GM10266 (cell line): ENCODE measurements at regions not wholly inside any gene's neighbourhood (a gene's known extent, or its start where the extent isn't known, plus 50 kb on each side); places are given as distances from the start of the nearest gene placed in this dataset.
"Not testable (repeated sequence)": the region's sequence is repeated elsewhere in the genome, so short reads cannot be mapped to it uniquely, and the experiment has no call there.

Experiments
- DNase-seq: peaks from one replicate; pipeline ENCODE4 v3.0.0; 2012; ENCODE audit errors: extremely low spot score
- CTCF ChIP-seq: IDR thresholded peaks from 2 replicates; pipeline ENCODE4 v1.5.1; 2012; ENCODE audit warnings: mild to moderate bottlenecking, low read depth; ENCODE audit not compliant: control insufficient read depth, insufficient read depth; ENCODE audit errors: missing control alignments

DNA sequence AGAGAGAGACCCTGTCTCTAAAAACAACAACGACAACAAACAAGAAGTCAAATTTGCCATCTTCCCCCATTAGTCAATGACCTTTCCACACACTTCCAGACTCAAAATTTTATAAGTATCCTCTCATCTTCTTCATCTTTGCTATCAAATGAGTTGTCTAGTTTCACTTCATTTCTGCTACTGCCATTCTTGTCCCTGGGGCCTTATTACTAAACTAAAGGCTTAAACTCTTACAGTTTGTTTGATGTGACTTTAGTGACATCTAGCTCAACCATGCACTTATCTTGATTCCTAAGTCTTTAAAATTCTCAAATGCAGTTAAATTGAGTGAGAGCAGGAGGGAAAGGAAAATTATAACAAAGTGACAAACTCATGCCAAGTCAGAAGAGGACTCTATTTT is 271.8 kb upstream of the GK2 start:
- no peak for TF ChIP-seq CTCF
- DNase-seq: no peak

- TF ChIP-seq CTCF: no peak
- DNase-seq: no peak
Measured at GRCh38 chr4:79678472-79679202, 270.6 kb upstream of the GK2 start.

DNA sequence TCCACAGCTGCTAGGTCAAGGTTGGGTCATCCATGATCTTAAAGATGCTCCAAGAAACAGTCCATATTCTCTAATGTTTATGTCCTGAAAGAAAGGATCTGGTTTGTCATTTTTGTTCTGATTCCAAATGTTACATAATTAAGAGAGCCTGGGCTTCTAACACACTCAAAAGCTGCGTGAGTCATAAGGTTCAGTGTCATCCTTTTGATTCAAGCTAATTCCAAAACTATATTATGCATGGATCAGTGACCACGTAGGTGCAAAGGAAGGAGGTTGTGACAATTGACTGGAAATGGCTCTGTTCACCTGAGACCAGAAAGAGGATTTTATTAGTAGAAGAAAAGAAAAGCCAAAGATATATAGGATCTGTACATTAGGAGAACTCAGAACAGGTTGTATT is 268.7 kb upstream of the GK2 start:
- no peak for TF ChIP-seq CTCF
- no peak for DNase-seq

GRCh38 chr4:79674906-79675305 is 266.9 kb upstream of the GK2 start:
- not testable (repeated sequence) for DNase-seq

DNA sequence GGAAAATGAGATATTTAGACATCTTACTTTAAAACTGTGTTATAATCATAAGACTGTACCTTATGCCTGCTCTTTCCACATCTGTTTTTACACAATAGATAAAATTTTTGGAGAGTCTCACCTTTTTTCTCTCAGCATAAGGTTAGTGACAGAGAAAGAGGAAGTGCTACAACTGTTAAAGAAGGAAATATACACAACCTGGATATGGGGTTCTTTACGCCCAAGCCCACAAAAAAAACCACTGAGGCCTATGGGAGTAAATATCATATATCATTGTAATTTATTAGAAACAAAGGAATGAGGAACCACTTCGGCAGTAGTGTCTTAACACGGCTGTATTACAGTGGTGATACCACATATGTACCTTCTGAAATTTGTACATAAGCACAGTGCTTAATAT is 265.9 kb upstream of the GK2 start:
- no peak for DNase-seq
- no peak for TF ChIP-seq CTCF

- no peak for TF ChIP-seq CTCF
- no peak for DNase-seq
Measured at GRCh38 chr4:79673377-79673776, 265.3 kb upstream of the GK2 start.

- DNase-seq: no peak
- no peak for TF ChIP-seq CTCF
Measured at GRCh38 chr4:79666875-79667274, 258.8 kb upstream of the GK2 start.

DNA sequence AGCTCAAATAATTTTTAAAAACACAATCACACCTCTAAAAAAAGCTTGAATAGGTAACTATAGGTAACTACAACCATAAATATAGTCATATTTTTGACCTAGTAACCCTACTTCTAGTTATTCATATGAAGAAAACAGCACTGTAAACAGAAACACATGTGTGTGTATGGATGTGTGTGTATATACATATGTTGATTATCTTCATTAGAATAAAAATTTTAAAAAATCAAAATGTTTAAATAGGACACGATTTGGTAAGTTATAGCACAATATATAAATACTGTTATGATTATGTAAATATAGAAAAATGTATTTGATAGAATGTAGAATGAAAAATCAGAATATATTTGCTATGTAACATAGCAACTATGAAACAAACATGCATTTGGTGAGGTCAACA is 258.1 kb upstream of the GK2 start:
- no peak for DNase-seq

More for the DNA sequence above, 258.1 kb upstream of the GK2 start:
- TF ChIP-seq CTCF: no peak
